Activated naive CD8-positive, alpha-beta T cell treated with anti-CD3 and anti-CD28 coated beads, Interleukin-2, amount 50 U/mL, for 24 hours (primary cell): ENCODE measurements at regions not wholly inside any gene's neighbourhood (a gene's known extent, or its start where the extent isn't known, plus 50 kb on each side); places are given as distances from the start of the nearest gene placed in this dataset.

Experiments
- ATAC-seq: fragments of 150-1000 bp; cut with Tn5 transposase; one replicate; pipeline ENCODE4 v1.10.0; 2021
- DNase-seq: peaks from one replicate; pipeline ENCODE4 v3.0.0; 2021
- H3K27ac Mint-ChIP-seq: one replicate; pipeline ENCODE4 v1.8.0; 2021; ENCODE audit warnings: mild to moderate bottlenecking, mixed read lengths
- H3K27me3 Mint-ChIP-seq: one replicate; pipeline ENCODE4 v1.8.0; 2021; ENCODE audit warnings: mixed read lengths
- H3K36me3 Mint-ChIP-seq: one replicate; pipeline ENCODE4 v1.8.0; 2021; ENCODE audit warnings: low read depth, mixed read lengths
- H3K4me1 Mint-ChIP-seq: one replicate; pipeline ENCODE4 v1.8.0; 2021; ENCODE audit warnings: mixed read lengths
- H3K4me3 Mint-ChIP-seq: one replicate; pipeline ENCODE4 v1.8.0; 2021; ENCODE audit warnings: mild to moderate bottlenecking, moderate library complexity, mixed read lengths
- H3K9me3 Mint-ChIP-seq: one replicate; pipeline ENCODE4 v1.8.0; 2021; ENCODE audit warnings: mixed read lengths

DNA sequence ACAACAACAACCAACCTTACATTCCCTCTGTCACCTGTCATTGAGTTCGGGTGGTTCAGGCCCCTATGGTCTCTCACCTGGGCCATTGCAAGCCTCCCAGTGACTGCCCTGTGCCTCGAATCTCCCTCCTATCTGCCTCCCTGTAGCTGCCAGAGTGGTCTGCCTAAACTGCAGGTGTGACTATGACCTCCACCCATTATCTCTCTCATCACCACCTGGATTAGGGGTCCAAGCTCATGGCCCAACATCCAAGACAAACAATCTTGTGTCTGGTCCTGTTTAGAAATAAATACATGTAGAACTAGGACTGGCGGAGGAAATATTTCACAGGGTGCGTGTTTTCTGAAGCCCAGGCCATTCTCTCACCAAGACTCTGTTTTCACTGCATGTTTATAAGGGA, 146.6 kb downstream of the HERPUD2 start:
- no peaks in the 10 kb centered on the region for H3K36me3 Mint-ChIP-seq
- no peak for DNase-seq
- no peak for ATAC-seq
- H3K4me1 Mint-ChIP-seq: no peaks in the 10 kb centered on the region
- no peak overlapping the region for H3K27ac Mint-ChIP-seq
- no peaks in the 10 kb centered on the region for H3K27me3 Mint-ChIP-seq
- H3K9me3 Mint-ChIP-seq: no peaks in the 10 kb centered on the region
- no peak overlapping the region for H3K4me3 Mint-ChIP-seq

DNA sequence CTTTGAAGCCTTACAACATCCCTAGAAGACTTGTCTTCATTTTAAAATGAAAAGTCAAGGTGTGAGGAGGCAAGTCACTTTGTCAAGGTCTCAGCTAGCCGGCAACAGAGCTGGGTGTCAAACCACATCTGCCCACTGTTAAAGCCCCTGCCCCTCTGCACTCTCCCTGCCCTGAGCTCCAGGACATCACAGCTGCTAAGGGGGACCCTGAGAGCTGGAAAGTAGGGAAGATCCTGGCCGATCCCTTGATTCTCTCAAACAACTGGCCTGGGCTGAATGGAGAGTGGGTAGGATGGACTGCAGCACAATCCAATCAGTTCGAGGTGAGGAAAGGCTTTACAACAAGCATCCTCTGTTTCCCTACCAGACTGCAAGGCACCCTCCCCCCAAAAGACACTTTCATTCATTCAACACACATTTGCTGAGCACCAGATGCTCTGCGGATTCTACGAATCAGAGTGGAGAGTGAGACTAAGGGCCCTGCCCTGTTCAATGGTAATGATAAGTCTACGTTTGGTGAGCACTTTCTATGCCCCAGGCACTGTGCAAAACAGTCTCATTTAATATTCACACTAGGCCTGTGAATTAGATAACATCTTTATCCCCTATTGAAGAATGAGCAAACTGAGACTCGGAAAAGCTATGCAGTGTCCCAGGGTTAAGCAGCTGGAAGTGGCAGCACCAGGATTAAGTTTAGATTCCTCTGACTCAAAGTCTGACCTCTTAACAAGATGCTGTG, 148.1 kb downstream of the HERPUD2 start:
- no peaks in the 10 kb centered on the region for H3K9me3 Mint-ChIP-seq
- DNase-seq (no peak), ATAC-seq (no peak)
- H3K4me3 Mint-ChIP-seq: no peak overlapping the region
- no peak overlapping the region for H3K27ac Mint-ChIP-seq
- no peaks in the 10 kb centered on the region for H3K36me3 Mint-ChIP-seq
- no peaks in the 10 kb centered on the region for H3K4me1 Mint-ChIP-seq
- H3K27me3 Mint-ChIP-seq: no peaks in the 10 kb centered on the region

DNA sequence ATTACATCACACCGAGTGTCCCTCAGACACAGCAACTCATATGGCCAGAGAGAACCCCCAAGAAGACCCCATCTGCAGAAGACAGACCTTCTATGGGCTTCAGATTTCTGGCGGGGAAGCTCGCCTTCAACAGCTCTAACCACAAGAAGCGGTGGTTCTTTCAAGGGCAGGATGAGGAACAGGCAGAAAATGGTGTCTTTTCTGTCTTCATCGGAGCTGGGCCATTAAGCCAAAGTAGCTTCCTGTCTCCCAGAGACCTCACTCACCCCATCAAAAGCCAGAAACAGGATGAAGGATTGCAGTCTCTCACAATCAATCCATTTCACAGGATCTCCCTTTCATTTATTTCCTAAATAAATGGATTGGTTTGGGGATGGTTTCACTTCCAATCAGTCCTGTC, 149.1 kb downstream of the HERPUD2 start:
- Mint-ChIP-seq H3K4me3 (no peak overlapping the region), H3K4me1 (no peaks in the 10 kb centered on the region), H3K27me3 (no peaks in the 10 kb centered on the region), H3K9me3 (no peaks in the 10 kb centered on the region), H3K36me3 (no peaks in the 10 kb centered on the region), H3K27ac (no peak overlapping the region)
- DNase-seq (no peak), ATAC-seq (no peak)

DNA sequence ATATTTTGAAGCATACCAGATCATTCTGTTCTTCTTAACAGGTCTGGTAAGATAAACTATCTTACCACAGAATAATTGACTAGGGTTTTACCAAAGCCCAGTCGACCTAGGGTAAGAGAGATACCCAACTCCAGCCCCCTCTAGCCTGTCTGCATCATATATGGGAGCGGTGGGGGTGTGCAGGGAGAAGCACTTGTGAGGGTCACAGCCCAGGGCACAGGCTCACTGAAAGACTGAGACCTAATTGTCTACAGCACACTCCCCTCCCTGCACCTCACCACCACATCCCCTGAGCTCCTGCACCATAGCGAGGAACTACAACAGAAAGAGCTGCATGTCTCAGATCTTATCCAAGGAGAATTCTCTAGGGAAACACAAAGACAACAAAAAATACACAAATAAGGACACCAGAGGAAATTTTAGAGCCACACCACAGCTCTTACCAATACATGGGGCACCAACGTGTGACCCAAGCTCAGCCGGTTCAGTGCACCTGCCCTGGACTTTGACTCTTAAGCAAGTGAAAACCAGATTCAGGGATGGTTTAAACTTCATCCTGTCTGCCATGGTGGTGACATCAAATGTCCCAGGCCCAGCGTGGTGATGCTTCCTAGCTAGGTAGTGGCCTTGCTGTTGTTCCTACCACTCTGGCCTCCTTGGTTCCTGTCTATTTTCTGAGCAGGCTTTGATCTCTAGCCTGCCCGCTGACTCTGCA, 150.8 kb downstream of the HERPUD2 start:
- ATAC-seq: no peak
- no peaks in the 10 kb centered on the region for H3K9me3 Mint-ChIP-seq
- no peak for DNase-seq
- H3K27me3 Mint-ChIP-seq: no peaks in the 10 kb centered on the region
- no peak overlapping the region for H3K27ac Mint-ChIP-seq
- no peaks in the 10 kb centered on the region for H3K4me1 Mint-ChIP-seq
- H3K4me3 Mint-ChIP-seq: no peak overlapping the region
- no peaks in the 10 kb centered on the region for H3K36me3 Mint-ChIP-seq

DNA sequence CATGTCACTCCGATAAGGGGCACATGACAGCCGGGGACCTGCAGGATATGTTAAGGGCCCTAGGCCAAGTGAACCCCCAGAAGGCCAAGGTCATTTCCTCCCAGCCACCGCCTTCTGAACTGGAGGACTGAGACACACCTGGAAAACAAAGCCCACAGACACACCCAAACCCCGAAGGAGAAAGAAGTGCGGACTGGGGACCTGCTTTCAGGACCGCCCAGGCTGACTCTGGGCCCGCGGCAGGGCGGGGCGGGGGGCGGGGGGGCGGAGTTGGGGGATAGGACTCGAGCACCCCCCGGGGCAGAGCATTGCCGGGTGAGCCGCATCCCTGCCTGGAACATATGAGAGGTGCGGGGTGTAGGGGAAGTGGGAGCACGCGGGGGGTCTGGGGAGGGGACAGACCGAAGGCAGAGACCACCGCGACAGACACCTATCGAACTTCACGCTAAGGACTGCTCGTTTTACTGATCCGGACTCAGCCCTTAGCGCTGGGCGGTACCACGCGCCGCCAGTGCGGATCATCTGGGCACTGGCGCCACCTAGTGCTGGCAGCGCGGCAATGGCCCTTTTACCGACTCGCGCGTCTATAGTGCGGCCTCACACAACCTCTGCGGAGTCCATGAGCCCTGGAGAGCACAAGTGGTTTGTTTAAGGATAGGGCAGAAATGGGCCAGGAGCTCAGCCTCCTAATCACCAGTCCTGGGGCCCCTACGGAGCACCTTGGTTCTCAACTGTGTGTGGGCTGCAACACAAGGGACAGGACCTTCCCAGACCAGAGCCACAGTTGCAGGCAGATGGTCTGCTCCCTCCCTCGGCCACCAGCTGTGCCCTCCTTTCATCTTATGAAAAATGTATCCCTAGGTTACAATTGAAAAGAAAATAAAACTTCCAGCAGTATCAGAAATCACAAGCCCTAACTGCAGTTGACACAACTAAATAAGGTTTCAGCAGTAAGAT, 157.6 kb downstream of the HERPUD2 start:
- H3K27ac Mint-ChIP-seq: no peak overlapping the region
- peaks cover 1% of the 10 kb centered on the region for H3K4me1 Mint-ChIP-seq
- peak overlapping the region; percentile 68 for H3K4me3 Mint-ChIP-seq
- peak; percentile 84 for DNase-seq
- ATAC-seq: peak; percentile 98
- H3K9me3 Mint-ChIP-seq: no peaks in the 10 kb centered on the region
- peaks cover 6% of the 10 kb centered on the region for H3K27me3 Mint-ChIP-seq
- H3K36me3 Mint-ChIP-seq: no peaks in the 10 kb centered on the region

DNA sequence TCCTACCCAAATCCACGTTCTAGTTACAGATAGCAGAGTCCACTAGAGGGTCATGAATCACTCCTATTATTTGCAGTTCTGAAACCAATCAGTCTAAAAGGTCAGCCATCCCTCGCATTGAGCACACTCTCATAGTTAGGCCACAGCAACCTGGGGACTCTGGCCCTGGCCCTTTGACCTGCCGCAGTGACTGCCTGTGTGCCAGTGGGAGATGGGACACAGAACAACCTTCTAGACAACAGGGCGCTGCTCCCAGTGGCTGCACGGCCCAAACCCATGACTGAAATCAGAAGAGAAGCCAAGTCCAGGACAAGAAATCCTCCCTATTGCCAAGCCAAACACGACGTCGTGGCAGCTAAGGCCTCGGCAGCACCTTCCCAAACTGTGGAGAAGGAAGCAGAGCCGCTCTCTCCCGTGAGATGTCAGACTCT, 158.5 kb downstream of the HERPUD2 start:
- Mint-ChIP-seq H3K9me3 (no peaks in the 10 kb centered on the region), H3K27me3 (peaks cover 6% of the 10 kb centered on the region), H3K4me3 (peak overlapping the region; percentile 26), H3K4me1 (peaks cover 1% of the 10 kb centered on the region), H3K36me3 (no peaks in the 10 kb centered on the region), H3K27ac (no peak overlapping the region)
- no peak for ATAC-seq
- no peak for DNase-seq

DNA sequence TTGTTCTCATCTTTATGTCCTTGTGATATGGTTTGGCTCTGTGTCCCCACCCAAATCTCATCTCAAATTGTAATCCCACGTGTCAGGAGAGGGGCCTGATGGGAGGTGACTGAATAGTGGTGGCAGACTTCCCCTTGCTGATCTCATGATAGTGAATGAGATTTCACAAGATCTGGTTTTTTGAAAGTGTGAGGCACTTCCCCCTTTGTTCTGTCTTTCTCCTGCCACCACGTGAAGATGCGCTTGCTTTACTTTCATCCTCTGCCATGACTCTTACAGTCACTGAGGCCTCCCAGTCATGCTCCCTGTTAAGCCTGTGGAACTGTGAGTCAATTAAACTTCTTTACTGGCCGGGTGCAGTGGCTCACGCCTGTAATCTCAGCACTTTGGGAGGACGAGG, 161.0 kb downstream of the HERPUD2 start:
- Mint-ChIP-seq H3K27ac (no peak overlapping the region), H3K4me3 (no peak overlapping the region), H3K4me1 (peaks cover 1% of the 10 kb centered on the region), H3K9me3 (no peaks in the 10 kb centered on the region), H3K36me3 (no peaks in the 10 kb centered on the region), H3K27me3 (peaks cover 6% of the 10 kb centered on the region)
- DNase-seq (no peak), ATAC-seq (no peak)

DNA sequence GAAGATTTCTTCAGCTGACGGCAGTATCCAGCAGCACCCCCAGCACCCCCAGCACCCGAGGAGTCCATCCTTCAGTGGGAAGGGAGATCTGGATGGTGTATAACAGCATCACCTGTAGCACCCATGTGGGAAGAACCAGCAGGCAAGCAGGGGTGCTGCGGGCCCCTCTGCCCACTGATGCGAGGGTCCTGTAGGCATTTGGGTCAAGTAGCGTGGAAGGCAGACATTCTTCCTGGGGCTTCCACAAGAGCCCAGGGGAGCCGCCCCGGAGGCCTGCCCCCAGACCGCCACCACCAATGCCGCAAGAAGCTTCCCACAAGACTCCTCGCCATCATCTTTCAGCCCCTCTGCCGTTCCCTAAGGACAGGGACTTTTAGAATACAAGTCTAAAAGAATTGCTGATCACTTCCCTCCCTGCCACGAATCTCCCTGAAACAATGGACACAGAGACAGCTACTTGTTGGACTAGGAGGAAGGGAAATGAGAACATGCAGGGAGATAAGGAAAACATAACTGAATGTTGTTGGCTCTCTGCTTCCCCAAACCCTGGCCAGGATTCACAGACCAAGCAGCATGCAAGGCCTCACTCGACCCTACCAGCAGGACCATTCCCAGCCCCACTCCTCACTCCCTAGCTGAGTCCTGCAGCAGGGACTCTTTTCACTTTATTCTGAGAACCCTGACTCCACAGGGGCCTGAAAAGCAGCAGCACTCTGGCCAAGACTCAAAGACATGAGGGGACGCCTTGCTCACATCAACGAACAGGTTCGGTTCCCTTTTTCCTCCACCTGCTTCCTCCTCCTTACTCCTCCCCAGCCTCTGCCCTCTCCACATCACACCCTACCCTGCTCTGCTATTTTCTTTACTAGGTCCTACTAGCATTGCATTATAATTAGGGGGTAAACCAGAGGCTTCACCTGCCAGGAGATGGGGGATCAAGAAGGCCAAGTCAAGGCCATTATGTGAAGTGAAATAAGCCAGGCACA, 164.5 kb downstream of the HERPUD2 start:
- Mint-ChIP-seq H3K9me3 (no peaks in the 10 kb centered on the region), H3K4me1 (no peaks in the 10 kb centered on the region), H3K27me3 (peaks cover 7% of the 10 kb centered on the region), H3K4me3 (no peak overlapping the region), H3K27ac (no peak overlapping the region), H3K36me3 (no peaks in the 10 kb centered on the region)
- no peak for ATAC-seq
- no peak for DNase-seq

DNA sequence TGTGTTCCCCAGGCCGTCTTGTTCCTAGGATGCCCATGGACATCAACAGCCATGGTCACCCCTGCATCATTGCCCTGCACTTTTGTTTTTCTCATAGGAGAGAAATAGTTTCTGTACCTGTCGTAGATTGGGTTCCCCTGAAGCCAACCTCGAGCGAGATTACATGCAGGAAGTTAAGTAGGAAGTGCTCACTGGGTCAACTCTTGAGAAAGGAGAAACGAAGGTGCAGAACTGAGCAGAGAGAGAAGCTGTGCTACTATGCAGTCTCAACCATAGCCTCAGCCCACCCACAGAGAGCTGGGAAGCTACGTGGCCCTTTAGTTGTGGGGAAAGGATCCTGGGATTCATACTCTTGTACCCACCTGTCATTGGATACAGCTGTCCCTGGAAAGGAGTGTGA, 165.2 kb downstream of the HERPUD2 start:
- no peaks in the 10 kb centered on the region for H3K36me3 Mint-ChIP-seq
- H3K4me3 Mint-ChIP-seq: no peak overlapping the region
- no peaks in the 10 kb centered on the region for H3K9me3 Mint-ChIP-seq
- ATAC-seq: no peak
- no peaks in the 10 kb centered on the region for H3K4me1 Mint-ChIP-seq
- no peak for DNase-seq
- H3K27me3 Mint-ChIP-seq: peaks cover 7% of the 10 kb centered on the region
- no peak overlapping the region for H3K27ac Mint-ChIP-seq

DNA sequence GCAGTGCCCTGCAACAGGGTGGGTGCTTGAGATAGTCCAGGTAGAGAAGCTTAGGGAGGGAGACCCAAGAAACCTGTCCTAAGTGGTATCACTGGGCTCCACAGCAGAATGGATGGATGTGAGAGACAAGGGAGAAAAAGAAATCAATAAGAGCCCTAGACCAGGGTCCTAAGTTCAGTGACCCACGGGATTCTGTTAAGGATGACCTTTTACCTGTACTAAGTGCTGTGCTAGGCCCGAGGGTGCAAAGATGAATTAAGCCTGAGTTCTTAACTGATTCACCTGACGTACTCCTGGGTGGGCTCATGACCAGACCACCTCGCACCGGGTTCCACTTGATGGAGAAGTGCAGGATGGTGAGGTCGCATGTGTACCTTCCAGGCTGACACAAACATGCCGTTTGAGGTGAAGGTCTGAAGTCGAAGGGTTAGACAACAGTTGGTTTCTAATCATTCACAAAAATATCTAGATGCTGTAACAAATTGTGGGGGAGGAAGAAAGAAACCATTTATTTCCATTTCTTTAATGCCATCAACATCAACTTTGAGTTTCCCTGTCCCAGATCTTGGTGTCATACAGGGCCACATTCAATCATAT, 166.5 kb downstream of the HERPUD2 start:
- Mint-ChIP-seq H3K27ac (no peak overlapping the region), H3K9me3 (no peaks in the 10 kb centered on the region), H3K4me1 (no peaks in the 10 kb centered on the region), H3K36me3 (no peaks in the 10 kb centered on the region), H3K4me3 (no peak overlapping the region), H3K27me3 (peaks cover 11% of the 10 kb centered on the region)
- ATAC-seq: no peak
- no peak for DNase-seq

DNA sequence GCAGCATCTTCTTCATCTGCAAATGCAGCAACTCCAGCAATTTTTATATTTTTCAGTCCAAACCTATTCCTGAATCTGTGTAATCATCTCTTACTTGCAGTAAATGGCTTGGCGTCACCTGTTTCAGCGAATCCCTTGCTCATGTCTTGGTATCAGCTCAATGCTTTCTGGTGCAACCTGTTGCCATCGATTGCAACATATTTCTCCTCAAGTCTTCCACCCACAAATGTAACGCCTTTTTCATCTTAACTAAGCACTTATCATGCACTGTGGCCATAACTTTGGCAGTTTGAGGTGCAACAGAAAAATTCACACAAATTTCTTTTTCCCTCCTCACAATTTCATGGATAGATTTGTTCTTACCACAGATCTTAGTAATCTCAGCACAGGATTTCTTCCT, 168.3 kb downstream of the HERPUD2 start:
- ATAC-seq (no peak), DNase-seq (no peak)
- H3K9me3 Mint-ChIP-seq: no peaks in the 10 kb centered on the region
- H3K4me3 Mint-ChIP-seq: no peak overlapping the region
- no peaks in the 10 kb centered on the region for H3K4me1 Mint-ChIP-seq
- H3K36me3 Mint-ChIP-seq: no peaks in the 10 kb centered on the region
- no peak overlapping the region for H3K27ac Mint-ChIP-seq
- H3K27me3 Mint-ChIP-seq: peaks cover 14% of the 10 kb centered on the region

DNA sequence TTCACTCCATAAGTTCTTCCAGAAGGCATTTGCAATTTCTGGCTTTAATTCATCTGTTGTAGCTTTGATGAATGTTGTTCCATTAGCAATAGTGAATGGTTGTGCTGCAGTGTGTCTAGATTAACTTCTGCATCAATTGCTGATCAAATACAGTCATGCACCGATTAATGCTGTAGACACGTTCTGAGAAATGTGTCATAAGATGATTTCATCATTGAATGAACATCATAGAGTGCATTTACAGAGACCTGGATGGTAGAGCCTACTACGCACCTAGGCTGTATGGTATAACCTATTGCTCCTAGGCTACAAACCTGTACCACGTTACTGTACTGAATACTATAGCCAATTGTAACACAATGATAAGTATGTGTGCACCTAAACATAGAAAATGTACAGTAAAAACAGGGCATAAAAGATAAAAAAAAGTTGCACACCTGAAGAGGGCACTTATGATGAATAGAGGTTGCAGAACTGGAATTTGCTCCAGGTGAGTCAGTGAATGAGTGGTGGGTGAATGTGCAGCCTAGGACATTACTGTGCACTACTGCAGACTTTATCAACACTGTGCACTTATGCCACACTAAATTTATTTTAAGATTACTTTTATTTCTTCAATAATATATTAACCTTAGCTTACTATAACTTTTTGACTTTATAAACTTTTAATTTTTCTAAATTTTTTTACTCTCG, 170.7 kb downstream of the HERPUD2 start:
- no peak overlapping the region for H3K4me3 Mint-ChIP-seq
- H3K27ac Mint-ChIP-seq: no peak overlapping the region
- ATAC-seq (no peak), DNase-seq (no peak)
- H3K4me1 Mint-ChIP-seq: no peaks in the 10 kb centered on the region
- H3K9me3 Mint-ChIP-seq: no peaks in the 10 kb centered on the region
- H3K27me3 Mint-ChIP-seq: peaks cover 20% of the 10 kb centered on the region
- no peaks in the 10 kb centered on the region for H3K36me3 Mint-ChIP-seq

DNA sequence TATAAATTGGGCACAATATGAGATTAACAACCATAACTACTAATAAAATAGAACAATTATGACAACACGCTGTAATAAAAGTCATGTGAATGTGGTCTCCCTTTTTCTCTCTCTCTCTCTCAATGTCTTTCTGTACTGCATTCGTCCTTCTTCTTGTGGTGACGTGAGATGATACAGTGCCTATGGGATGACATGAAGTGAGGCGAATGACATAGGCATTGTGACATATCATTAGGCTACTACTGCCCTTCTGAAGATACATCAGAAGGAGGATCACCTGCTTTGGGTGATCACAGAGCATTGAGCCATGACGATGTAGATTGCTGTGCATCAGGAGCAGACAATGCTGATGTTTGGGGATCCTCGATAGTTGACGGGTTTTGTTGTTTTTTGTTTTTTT, 171.6 kb downstream of the HERPUD2 start:
- Mint-ChIP-seq H3K27me3 (peaks cover 20% of the 10 kb centered on the region), H3K27ac (no peak overlapping the region), H3K4me3 (no peak overlapping the region), H3K4me1 (no peaks in the 10 kb centered on the region), H3K36me3 (no peaks in the 10 kb centered on the region), H3K9me3 (no peaks in the 10 kb centered on the region)
- DNase-seq (no peak), ATAC-seq (no peak)
